ENCODE measurements at regions not wholly inside any gene's neighbourhood (a gene's known extent, or its start where the extent isn't known, plus 50 kb on each side); places are given as distances from the start of the nearest gene placed in this dataset.
A peak's percentile ranks its signal among the peaks of the same experiment; 100 is the strongest.

GRCh38 chr4:162458051-162458450 lies 294.3 kb upstream of the FSTL5 start:
- ATAC-seq (replicated peaks; ENCODE audit: extremely low read depth, poor library complexity, severe bottlenecking) = no peak
- Mint-ChIP-seq H3K4me3 (no peak overlapping the region), H3K4me1 (no peaks in the 10 kb centered on the region), H3K9me3 (peaks cover 6% of the 10 kb centered on the region), H3K36me3 (ENCODE audit: insufficient read depth) (no peaks in the 10 kb centered on the region), H3K27me3 (no peaks in the 10 kb centered on the region), H3K27ac (ENCODE audit: low read depth) (no peak overlapping the region)
- DNase-seq (ENCODE audit: low spot score in 2 of 2) = no peak

GRCh38 chr4:162457071-162457865 lies 293.5 kb upstream of the FSTL5 start:
- Mint-ChIP-seq H3K27ac (ENCODE audit: low read depth) (no peak overlapping the region), H3K4me1 (no peaks in the 10 kb centered on the region), H3K4me3 (no peak overlapping the region), H3K36me3 (ENCODE audit: insufficient read depth) (no peaks in the 10 kb centered on the region), H3K9me3 (peaks cover 6% of the 10 kb centered on the region), H3K27me3 (no peaks in the 10 kb centered on the region)
- DNase-seq (ENCODE audit: low spot score in 2 of 2) = no peak
- no peak for ATAC-seq (replicated peaks; ENCODE audit: extremely low read depth, poor library complexity, severe bottlenecking)

- no peaks in the 10 kb centered on the region for H3K36me3 Mint-ChIP-seq (ENCODE audit: insufficient read depth)
- no peak for DNase-seq (ENCODE audit: low spot score in 2 of 2)
- H3K4me3 Mint-ChIP-seq = no peak overlapping the region
- ATAC-seq (replicated peaks; ENCODE audit: extremely low read depth, poor library complexity, severe bottlenecking) = no peak
- H3K27ac Mint-ChIP-seq (ENCODE audit: low read depth) = no peak overlapping the region
- H3K4me1 Mint-ChIP-seq = no peaks in the 10 kb centered on the region
- H3K27me3 Mint-ChIP-seq = no peaks in the 10 kb centered on the region
- peaks cover 11% of the 10 kb centered on the region for H3K9me3 Mint-ChIP-seq
These were observed 292.3 kb upstream of the FSTL5 start for GRCh38 chr4:162456106-162456505.

- no peaks in the 10 kb centered on the region for H3K36me3 Mint-ChIP-seq (ENCODE audit: insufficient read depth)
- no peak for DNase-seq (ENCODE audit: low spot score in 2 of 2)
- H3K4me1 Mint-ChIP-seq = no peaks in the 10 kb centered on the region
- H3K9me3 Mint-ChIP-seq = peaks cover 5% of the 10 kb centered on the region
- H3K27ac Mint-ChIP-seq (ENCODE audit: low read depth) = no peak overlapping the region
- no peaks in the 10 kb centered on the region for H3K27me3 Mint-ChIP-seq
- ATAC-seq (replicated peaks; ENCODE audit: extremely low read depth, poor library complexity, severe bottlenecking) = no peak
- no peak overlapping the region for H3K4me3 Mint-ChIP-seq
These were observed 286.8 kb upstream of the FSTL5 start for GRCh38 chr4:162450531-162451035.

- Mint-ChIP-seq H3K4me3 (no peak overlapping the region), H3K4me1 (no peaks in the 10 kb centered on the region), H3K36me3 (ENCODE audit: insufficient read depth) (no peaks in the 10 kb centered on the region), H3K27ac (ENCODE audit: low read depth) (no peak overlapping the region), H3K27me3 (no peaks in the 10 kb centered on the region), H3K9me3 (no peaks in the 10 kb centered on the region)
- no peak for ATAC-seq (replicated peaks; ENCODE audit: extremely low read depth, poor library complexity, severe bottlenecking)
- no peak for DNase-seq (ENCODE audit: low spot score in 2 of 2)
These were observed 279.7 kb upstream of the FSTL5 start for GRCh38 chr4:162443510-162443909.

GRCh38 chr4:162442128-162442527 lies 278.3 kb upstream of the FSTL5 start:
- Mint-ChIP-seq H3K27me3 (no peaks in the 10 kb centered on the region), H3K27ac (ENCODE audit: low read depth) (no peak overlapping the region), H3K36me3 (ENCODE audit: insufficient read depth) (no peaks in the 10 kb centered on the region), H3K9me3 (peaks cover 5% of the 10 kb centered on the region), H3K4me3 (no peak overlapping the region), H3K4me1 (no peaks in the 10 kb centered on the region)
- ATAC-seq (replicated peaks; ENCODE audit: extremely low read depth, poor library complexity, severe bottlenecking) (no peak), DNase-seq (ENCODE audit: low spot score in 2 of 2) (no peak)

- Mint-ChIP-seq H3K36me3 (ENCODE audit: insufficient read depth) (no peaks in the 10 kb centered on the region), H3K27ac (ENCODE audit: low read depth) (no peak overlapping the region), H3K4me1 (no peaks in the 10 kb centered on the region), H3K27me3 (no peaks in the 10 kb centered on the region), H3K9me3 (peaks cover 39% of the 10 kb centered on the region), H3K4me3 (no peak overlapping the region)
- DNase-seq (ENCODE audit: low spot score in 2 of 2) (no peak), ATAC-seq (replicated peaks; ENCODE audit: extremely low read depth, poor library complexity, severe bottlenecking) (no peak)
These were observed 258.5 kb upstream of the FSTL5 start for GRCh38 chr4:162422312-162422711.

- Mint-ChIP-seq H3K4me1 (no peaks in the 10 kb centered on the region), H3K27ac (ENCODE audit: low read depth) (no peak overlapping the region), H3K27me3 (no peaks in the 10 kb centered on the region), H3K4me3 (no peak overlapping the region), H3K36me3 (ENCODE audit: insufficient read depth) (no peaks in the 10 kb centered on the region), H3K9me3 (peaks cover 19% of the 10 kb centered on the region)
- ATAC-seq (replicated peaks; ENCODE audit: extremely low read depth, poor library complexity, severe bottlenecking) (no peak), DNase-seq (ENCODE audit: low spot score in 2 of 2) (no peak)
These were observed 247.1 kb upstream of the FSTL5 start for GRCh38 chr4:162410854-162411253.

GRCh38 chr4:162409048-162409447 lies 245.2 kb upstream of the FSTL5 start:
- H3K36me3 Mint-ChIP-seq (ENCODE audit: insufficient read depth) = no peaks in the 10 kb centered on the region
- no peaks in the 10 kb centered on the region for H3K4me1 Mint-ChIP-seq
- H3K27me3 Mint-ChIP-seq = no peaks in the 10 kb centered on the region
- peaks cover 19% of the 10 kb centered on the region for H3K9me3 Mint-ChIP-seq
- DNase-seq (ENCODE audit: low spot score in 2 of 2) = no peak
- ATAC-seq (replicated peaks; ENCODE audit: extremely low read depth, poor library complexity, severe bottlenecking) = peak; percentile 14
- H3K27ac Mint-ChIP-seq (ENCODE audit: low read depth) = no peak overlapping the region
- no peak overlapping the region for H3K4me3 Mint-ChIP-seq

GRCh38 chr4:162408309-162408708 lies 244.5 kb upstream of the FSTL5 start:
- Mint-ChIP-seq H3K27ac (ENCODE audit: low read depth) (no peak overlapping the region), H3K27me3 (no peaks in the 10 kb centered on the region), H3K9me3 (peaks cover 15% of the 10 kb centered on the region), H3K4me1 (no peaks in the 10 kb centered on the region), H3K4me3 (no peak overlapping the region), H3K36me3 (ENCODE audit: insufficient read depth) (no peaks in the 10 kb centered on the region)
- no peak for DNase-seq (ENCODE audit: low spot score in 2 of 2)
- no peak for ATAC-seq (replicated peaks; ENCODE audit: extremely low read depth, poor library complexity, severe bottlenecking)

- Mint-ChIP-seq H3K27ac (ENCODE audit: low read depth) (no peak overlapping the region), H3K4me3 (no peak overlapping the region), H3K27me3 (no peaks in the 10 kb centered on the region), H3K9me3 (peaks cover 8% of the 10 kb centered on the region), H3K4me1 (no peaks in the 10 kb centered on the region), H3K36me3 (ENCODE audit: insufficient read depth) (no peaks in the 10 kb centered on the region)
- ATAC-seq (replicated peaks; ENCODE audit: extremely low read depth, poor library complexity, severe bottlenecking) = no peak
- no peak for DNase-seq (ENCODE audit: low spot score in 2 of 2)
These were observed 243.0 kb upstream of the FSTL5 start for GRCh38 chr4:162406637-162407365.

- H3K9me3 Mint-ChIP-seq = peaks cover 10% of the 10 kb centered on the region
- H3K4me3 Mint-ChIP-seq = no peak overlapping the region
- DNase-seq (ENCODE audit: low spot score in 2 of 2) = no peak
- H3K27ac Mint-ChIP-seq (ENCODE audit: low read depth) = no peak overlapping the region
- H3K4me1 Mint-ChIP-seq = no peaks in the 10 kb centered on the region
- H3K27me3 Mint-ChIP-seq = no peaks in the 10 kb centered on the region
- H3K36me3 Mint-ChIP-seq (ENCODE audit: insufficient read depth) = no peaks in the 10 kb centered on the region
- ATAC-seq (replicated peaks; ENCODE audit: extremely low read depth, poor library complexity, severe bottlenecking) = no peak
These were observed 240.1 kb upstream of the FSTL5 start for GRCh38 chr4:162403932-162404331.

- DNase-seq (ENCODE audit: low spot score in 2 of 2) = no peak
- H3K4me1 Mint-ChIP-seq = no peaks in the 10 kb centered on the region
- H3K27me3 Mint-ChIP-seq = no peaks in the 10 kb centered on the region
- H3K4me3 Mint-ChIP-seq = no peak overlapping the region
- no peaks in the 10 kb centered on the region for H3K36me3 Mint-ChIP-seq (ENCODE audit: insufficient read depth)
- H3K27ac Mint-ChIP-seq (ENCODE audit: low read depth) = no peak overlapping the region
- peaks cover 9% of the 10 kb centered on the region for H3K9me3 Mint-ChIP-seq
- ATAC-seq (replicated peaks; ENCODE audit: extremely low read depth, poor library complexity, severe bottlenecking) = no peak
These were observed 239.6 kb upstream of the FSTL5 start for GRCh38 chr4:162403419-162403818.

All from central memory CD8-positive, alpha-beta T cell (primary cell).